Esophagus (tissue), 2 donors: ENCODE measurements at regions not wholly inside any gene's neighbourhood (a gene's known extent, or its start where the extent isn't known, plus 50 kb on each side); places are given as distances from the start of the nearest gene placed in this dataset.

ENCODE experiments used
- H3K27ac ChIP-seq, 2 donors: one replicate each; pipeline ENCODE4 v1.5.1; 2013; ENCODE audit warnings: low read depth in 2 of 2, mild to moderate bottlenecking in 2 of 2, inconsistent platforms in 1 of 2, low read length in 1 of 2, moderate library complexity in 1 of 2
- H3K27me3 ChIP-seq, 2 donors: one replicate each; pipeline ENCODE4 v1.6.1; 2013; ENCODE audit warnings: low read length in 2 of 2, control low read depth in 1 of 2, mild to moderate bottlenecking in 1 of 2; ENCODE audit not compliant: insufficient read depth in 2 of 2, control insufficient read depth in 1 of 2
- H3K36me3 ChIP-seq, 2 donors: one replicate each; pipeline ENCODE4 v1.6.1; 2013; ENCODE audit warnings: low read length in 1 of 2; ENCODE audit not compliant: control insufficient read depth in 2 of 2, insufficient read depth in 2 of 2
- H3K4me1 ChIP-seq, 2 donors: one replicate each; pipeline ENCODE4 v1.6.1; 2013; ENCODE audit warnings: low read length in 1 of 2; ENCODE audit not compliant: control insufficient read depth in 2 of 2, insufficient read depth in 2 of 2
- H3K4me3 ChIP-seq, 2 donors: one replicate each; pipeline ENCODE4 v1.5.1; 2013; ENCODE audit warnings: low read length in 2 of 2, mild to moderate bottlenecking in 2 of 2, low read depth in 1 of 2, moderate library complexity in 1 of 2
- H3K9me3 ChIP-seq, 2 donors: one replicate each; pipeline ENCODE4 v1.6.1; 2013; ENCODE audit warnings: mild to moderate bottlenecking in 2 of 2, low read depth in 1 of 2, low read length in 1 of 2, moderate library complexity in 1 of 2; ENCODE audit not compliant: control insufficient read depth in 2 of 2, insufficient read depth in 1 of 2
- WGBS, 2 donors: extraction: QIAGEN DNeasy Blood & Tissue Kit; methylation state at CpG; one replicate each; pipeline ENCODE4 v1.1.7; 2013; 5-methylcytosine and 5-hydroxymethylcytosine counted together
- donor health status: healthy with polysubstance abuse.
- donor health status: Bipolar disorder and iron deficiency.

- Histone ChIP-seq H3K27ac (no peak overlapping the region), H3K4me3 (no peak overlapping the region), H3K36me3 (no peaks in the 10 kb centered on the region), H3K4me1 (no peaks in the 10 kb centered on the region), H3K9me3 (no peaks in the 10 kb centered on the region), H3K27me3 (no peaks in the 10 kb centered on the region)
- 65 to 74% methylated on average over 4 of the region's 4 CpGs for WGBS, 2 donors
These were observed 775.3 kb upstream of the HS3ST1 start for GRCh38 chr4:12203945-12204344.

GRCh38 chr4:12200226-12200625 is 771.5 kb upstream of the HS3ST1 start:
- 35 to 45% methylated on average over 3 of the region's 3 CpGs for WGBS, 2 donors
- H3K27me3 ChIP-seq = no peaks in the 10 kb centered on the region

DNA sequence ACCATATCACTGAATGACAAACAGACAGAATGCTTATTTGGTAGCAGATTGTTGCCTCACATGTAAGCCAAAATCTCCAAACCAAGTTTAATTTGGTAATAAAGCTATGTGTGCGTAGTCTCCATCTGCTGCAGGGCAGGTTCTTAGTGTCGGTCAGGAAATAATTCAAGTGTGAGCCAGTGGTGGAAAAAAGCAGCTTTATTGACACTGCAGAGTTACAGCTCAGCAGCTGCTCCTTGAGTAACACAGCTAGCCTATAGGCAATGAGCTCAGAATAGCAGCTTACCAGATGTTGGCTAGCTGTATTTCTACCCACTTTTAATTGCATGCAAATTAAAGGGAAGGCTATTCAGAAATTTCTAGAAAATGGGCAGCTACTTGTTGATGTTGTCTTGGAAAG is 757.8 kb upstream of the HS3ST1 start:
- Histone ChIP-seq H3K36me3 (no peaks in the 10 kb centered on the region), H3K9me3 (no peaks in the 10 kb centered on the region), H3K4me1 (no peaks in the 10 kb centered on the region), H3K4me3 (no peak overlapping the region), H3K27ac (no peak overlapping the region), H3K27me3 (no peaks in the 10 kb centered on the region)
- 61 to 77% methylated on average over 2 of the region's 2 CpGs for WGBS, 2 donors

More at GRCh38 chr4:12200226-12200625, 771.5 kb upstream of the HS3ST1 start:
- Histone ChIP-seq H3K4me1 (no peaks in the 10 kb centered on the region), H3K36me3 (no peaks in the 10 kb centered on the region), H3K4me3 (no peak overlapping the region), H3K9me3 (no peaks in the 10 kb centered on the region), H3K27ac (no peak overlapping the region)

GRCh38 chr4:12178614-12179610 is 750.2 kb upstream of the HS3ST1 start:
- 46 to 47% methylated on average over 11 of the region's 11 CpGs for WGBS, 2 donors
- H3K36me3 ChIP-seq = no peaks in the 10 kb centered on the region
- no peaks in the 10 kb centered on the region for H3K4me1 ChIP-seq
- H3K27me3 ChIP-seq = no peaks in the 10 kb centered on the region
- H3K27ac ChIP-seq = no peak overlapping the region
- no peaks in the 10 kb centered on the region for H3K9me3 ChIP-seq
- no peak overlapping the region for H3K4me3 ChIP-seq

- 85 to 86% methylated on average over 2 of the region's 2 CpGs for WGBS, 2 donors
- no peak overlapping the region for H3K27ac ChIP-seq
- H3K36me3 ChIP-seq = no peaks in the 10 kb centered on the region
- H3K27me3 ChIP-seq = no peaks in the 10 kb centered on the region
- no peaks in the 10 kb centered on the region for H3K4me1 ChIP-seq
- H3K4me3 ChIP-seq = no peak overlapping the region
- H3K9me3 ChIP-seq = no peaks in the 10 kb centered on the region
These were observed 748.7 kb upstream of the HS3ST1 start for GRCh38 chr4:12177416-12177815.

GRCh38 chr4:12173496-12173895 is 744.8 kb upstream of the HS3ST1 start:
- H3K36me3 ChIP-seq = no peaks in the 10 kb centered on the region
- no peaks in the 10 kb centered on the region for H3K9me3 ChIP-seq
- H3K4me1 ChIP-seq = no peaks in the 10 kb centered on the region
- no peaks in the 10 kb centered on the region for H3K27me3 ChIP-seq
- 79 to 81% methylated on average over 4 of the region's 4 CpGs for WGBS, 2 donors
- no peak overlapping the region for H3K4me3 ChIP-seq
- no peak overlapping the region for H3K27ac ChIP-seq

GRCh38 chr4:12172198-12172973 is 743.7 kb upstream of the HS3ST1 start:
- Histone ChIP-seq H3K4me1 (no peaks in the 10 kb centered on the region), H3K27me3 (no peaks in the 10 kb centered on the region), H3K27ac (no peak overlapping the region), H3K4me3 (no peak overlapping the region), H3K9me3 (no peaks in the 10 kb centered on the region), H3K36me3 (no peaks in the 10 kb centered on the region)
- 38 to 47% methylated on average over 3 of the region's 3 CpGs for WGBS, 2 donors

DNA sequence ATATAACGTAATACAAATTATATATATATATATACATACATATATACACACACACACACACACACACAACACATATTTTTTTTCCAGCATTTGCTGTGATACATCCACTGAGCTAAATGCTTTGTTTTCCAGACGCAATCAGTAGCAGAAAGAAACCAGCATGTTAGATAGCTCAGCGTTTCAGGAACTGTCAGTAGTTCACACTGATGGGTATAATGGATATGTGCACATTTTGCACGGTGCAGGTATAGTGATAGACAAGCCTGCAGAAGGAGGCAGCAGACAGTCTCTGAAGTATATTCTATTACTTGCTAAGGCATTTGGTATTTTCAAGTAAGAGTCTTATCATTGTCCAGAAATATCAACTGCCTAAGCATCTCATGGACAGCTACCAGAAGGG is 741.6 kb upstream of the HS3ST1 start:
- Histone ChIP-seq H3K4me3 (no peak overlapping the region), H3K27ac (no peak overlapping the region), H3K27me3 (no peaks in the 10 kb centered on the region), H3K9me3 (no peaks in the 10 kb centered on the region), H3K36me3 (no peaks in the 10 kb centered on the region), H3K4me1 (no peaks in the 10 kb centered on the region)
- 81 to 85% methylated on average over 4 of the region's 4 CpGs for WGBS, 2 donors

GRCh38 chr4:12165616-12166015 is 736.9 kb upstream of the HS3ST1 start:
- Histone ChIP-seq H3K36me3 (no peaks in the 10 kb centered on the region), H3K9me3 (peaks cover 0 to 2% of the 10 kb centered on the region in 2 donors), H3K4me1 (no peaks in the 10 kb centered on the region)

More at GRCh38 chr4:12165616-12166015, 736.9 kb upstream of the HS3ST1 start:
- no peaks in the 10 kb centered on the region for H3K27me3 ChIP-seq
- H3K27ac ChIP-seq = no peak overlapping the region
- H3K4me3 ChIP-seq = no peak overlapping the region
